PFSK-1 (cell line): ENCODE measurements at regions not wholly inside any gene's neighbourhood (a gene's known extent, or its start where the extent isn't known, plus 50 kb on each side); places are given as distances from the start of the nearest gene placed in this dataset.

Experiments used
- FOXP2 ChIP-seq: optimal IDR thresholded peaks from 2 replicates; pipeline ENCODE3; 2011; ENCODE audit warnings: borderline replicate concordance, control low read depth, inconsistent platforms; ENCODE audit not compliant: insufficient read depth; ENCODE audit errors: extremely low read length, extremely low read depth
- POLR2AphosphoS5 ChIP-seq: IDR thresholded peaks from 2 replicates; pipeline ENCODE4 v1.6.1; 2012; ENCODE audit warnings: low read depth, mild to moderate bottlenecking, control low read depth, low read length, moderate library complexity
- SIN3A ChIP-seq: IDR thresholded peaks from 2 replicates; pipeline ENCODE4 v1.6.1; 2012; ENCODE audit warnings: mild to moderate bottlenecking, low read length, moderate library complexity, borderline replicate concordance; ENCODE audit not compliant: insufficient read depth
- TAF1 ChIP-seq: IDR thresholded peaks from 2 replicates; pipeline ENCODE4 v1.6.1; 2012; ENCODE audit warnings: low read length, control low read depth, borderline replicate concordance; ENCODE audit not compliant: insufficient read depth
- TF ChIP-seq, protein P1 (sequence below), 2 experiments: IDR thresholded peaks; 2 replicates each; pipeline versions ENCODE4 v1.6.1 to v1.8.0; 2011 to 2012; ENCODE audit warnings: low read depth in 2 of 2, low read length in 2 of 2, control low read depth in 1 of 2, inconsistent platforms in 1 of 2, mild to moderate bottlenecking in 1 of 2, moderate library complexity in 1 of 2; ENCODE audit not compliant: insufficient read depth in 1 of 2

DNA sequence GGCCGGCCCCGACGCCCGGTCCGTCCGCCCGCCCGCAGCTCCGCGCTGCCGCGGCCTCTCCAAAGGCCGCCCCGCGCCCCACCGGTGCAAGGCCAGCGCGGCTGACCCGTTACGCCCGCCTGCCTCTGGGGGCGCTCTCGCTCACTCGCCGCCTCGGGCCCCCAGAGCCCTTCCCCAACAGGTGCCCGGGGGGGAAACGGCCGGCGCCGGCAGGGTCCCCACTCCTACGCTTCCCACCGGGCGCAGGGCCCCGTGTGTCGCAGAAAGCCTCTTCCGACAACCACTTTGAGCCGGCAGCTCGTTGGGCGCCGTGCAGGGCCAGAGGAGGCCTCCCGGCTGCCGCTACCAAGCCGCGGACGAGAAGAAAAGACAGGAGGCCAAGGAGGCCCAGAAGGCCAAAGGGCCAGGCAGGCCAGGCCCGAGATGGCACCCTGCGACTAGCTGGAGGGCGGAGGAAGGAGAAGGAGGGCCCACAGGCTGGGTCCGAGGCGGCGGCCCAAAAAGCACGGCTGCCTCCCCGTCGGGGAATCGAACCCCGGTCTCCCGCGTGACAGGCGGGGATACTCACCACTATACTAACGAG is 64.9 kb upstream of the FCGR2A start:
- TF ChIP-seq POLR2AphosphoS5 (no peak), FOXP2 (no peak), SIN3A (no peak), TAF1 (no peak)
- TF ChIP-seq, protein P1, sequence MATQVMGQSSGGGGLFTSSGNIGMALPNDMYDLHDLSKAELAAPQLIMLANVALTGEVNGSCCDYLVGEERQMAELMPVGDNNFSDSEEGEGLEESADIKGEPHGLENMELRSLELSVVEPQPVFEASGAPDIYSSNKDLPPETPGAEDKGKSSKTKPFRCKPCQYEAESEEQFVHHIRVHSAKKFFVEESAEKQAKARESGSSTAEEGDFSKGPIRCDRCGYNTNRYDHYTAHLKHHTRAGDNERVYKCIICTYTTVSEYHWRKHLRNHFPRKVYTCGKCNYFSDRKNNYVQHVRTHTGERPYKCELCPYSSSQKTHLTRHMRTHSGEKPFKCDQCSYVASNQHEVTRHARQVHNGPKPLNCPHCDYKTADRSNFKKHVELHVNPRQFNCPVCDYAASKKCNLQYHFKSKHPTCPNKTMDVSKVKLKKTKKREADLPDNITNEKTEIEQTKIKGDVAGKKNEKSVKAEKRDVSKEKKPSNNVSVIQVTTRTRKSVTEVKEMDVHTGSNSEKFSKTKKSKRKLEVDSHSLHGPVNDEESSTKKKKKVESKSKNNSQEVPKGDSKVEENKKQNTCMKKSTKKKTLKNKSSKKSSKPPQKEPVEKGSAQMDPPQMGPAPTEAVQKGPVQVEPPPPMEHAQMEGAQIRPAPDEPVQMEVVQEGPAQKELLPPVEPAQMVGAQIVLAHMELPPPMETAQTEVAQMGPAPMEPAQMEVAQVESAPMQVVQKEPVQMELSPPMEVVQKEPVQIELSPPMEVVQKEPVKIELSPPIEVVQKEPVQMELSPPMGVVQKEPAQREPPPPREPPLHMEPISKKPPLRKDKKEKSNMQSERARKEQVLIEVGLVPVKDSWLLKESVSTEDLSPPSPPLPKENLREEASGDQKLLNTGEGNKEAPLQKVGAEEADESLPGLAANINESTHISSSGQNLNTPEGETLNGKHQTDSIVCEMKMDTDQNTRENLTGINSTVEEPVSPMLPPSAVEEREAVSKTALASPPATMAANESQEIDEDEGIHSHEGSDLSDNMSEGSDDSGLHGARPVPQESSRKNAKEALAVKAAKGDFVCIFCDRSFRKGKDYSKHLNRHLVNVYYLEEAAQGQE (IDR thresholded peaks at IDR 0.05; ENCODE audit: insufficient read depth in 1 of 2, low read depth in 2 of 2, low read length in 2 of 2) = no peak

DNA sequence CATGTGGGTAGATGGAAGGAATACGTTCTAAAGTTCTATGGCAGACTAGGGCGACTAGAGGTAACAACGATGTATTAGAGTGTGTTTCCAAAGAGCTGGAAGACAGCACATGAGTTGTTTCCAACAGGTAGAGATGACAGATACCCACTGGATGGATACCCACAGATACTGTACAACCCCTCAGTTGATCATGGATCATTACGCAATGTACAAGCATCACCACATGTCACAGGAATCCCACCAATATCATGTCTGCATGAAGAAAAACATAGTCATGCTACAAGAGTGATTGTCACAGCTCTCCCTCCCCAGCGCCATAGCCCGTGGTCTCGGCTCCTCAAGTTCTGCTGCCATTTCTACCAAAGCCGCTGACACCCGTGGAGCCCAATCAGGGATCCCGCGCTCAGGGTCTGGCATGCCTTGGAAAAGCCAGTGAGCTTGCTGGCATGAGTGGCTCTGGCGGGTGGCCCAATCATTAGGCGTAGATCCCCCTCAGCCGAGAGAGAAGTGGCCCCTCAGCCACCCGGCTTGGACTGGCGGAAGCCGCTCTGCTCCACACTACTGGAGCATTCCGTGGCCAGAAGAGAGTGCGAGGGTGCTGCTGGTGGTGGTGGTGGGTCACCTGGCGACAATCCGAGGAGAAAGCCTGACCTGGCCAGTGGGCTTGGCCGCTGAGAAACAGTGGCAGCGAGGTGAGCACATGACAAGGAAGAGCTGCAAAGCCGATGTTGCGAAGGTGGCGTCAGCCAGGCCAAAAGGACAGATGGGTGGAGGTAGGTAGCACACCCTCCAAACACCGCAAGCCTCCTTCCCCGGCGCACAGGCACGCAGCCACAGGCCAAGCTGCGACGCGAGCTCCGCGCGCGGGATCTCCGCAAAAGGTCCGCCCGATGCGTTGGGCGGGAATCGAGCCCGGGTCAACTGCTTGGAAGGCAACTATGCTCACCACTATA is 65.7 kb upstream of the FCGR2A start:
- TF ChIP-seq TAF1 (no peak), SIN3A (no peak), POLR2AphosphoS5 (no peak)

DNA sequence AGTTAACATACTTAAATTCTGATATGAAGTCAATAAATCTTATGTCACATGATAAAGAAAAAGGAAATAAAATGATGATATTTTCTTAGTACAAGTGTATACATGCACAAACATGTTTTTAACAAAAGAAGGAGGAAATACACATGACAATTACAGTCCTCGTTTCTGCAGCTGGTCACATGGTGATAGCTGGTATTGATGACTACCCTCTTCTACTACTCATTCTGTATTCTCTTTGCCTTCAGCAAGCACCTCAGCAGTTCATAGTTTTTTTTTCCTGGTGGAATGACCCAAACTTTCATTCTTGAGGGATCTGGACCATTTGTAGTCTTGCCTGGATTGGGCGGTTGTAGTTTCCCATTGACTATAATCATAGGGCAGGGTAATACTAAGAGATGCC is 64.4 kb upstream of the CFAP126 start:
- TF ChIP-seq, protein P1 (IDR thresholded peaks at IDR 0.05; ENCODE audit: insufficient read depth in 1 of 2, low read depth in 2 of 2, low read length in 2 of 2) = no peak
- no peak for TF ChIP-seq POLR2AphosphoS5
- TF ChIP-seq SIN3A = no peak
- TF ChIP-seq FOXP2 = no peak
- no peak for TF ChIP-seq TAF1

DNA sequence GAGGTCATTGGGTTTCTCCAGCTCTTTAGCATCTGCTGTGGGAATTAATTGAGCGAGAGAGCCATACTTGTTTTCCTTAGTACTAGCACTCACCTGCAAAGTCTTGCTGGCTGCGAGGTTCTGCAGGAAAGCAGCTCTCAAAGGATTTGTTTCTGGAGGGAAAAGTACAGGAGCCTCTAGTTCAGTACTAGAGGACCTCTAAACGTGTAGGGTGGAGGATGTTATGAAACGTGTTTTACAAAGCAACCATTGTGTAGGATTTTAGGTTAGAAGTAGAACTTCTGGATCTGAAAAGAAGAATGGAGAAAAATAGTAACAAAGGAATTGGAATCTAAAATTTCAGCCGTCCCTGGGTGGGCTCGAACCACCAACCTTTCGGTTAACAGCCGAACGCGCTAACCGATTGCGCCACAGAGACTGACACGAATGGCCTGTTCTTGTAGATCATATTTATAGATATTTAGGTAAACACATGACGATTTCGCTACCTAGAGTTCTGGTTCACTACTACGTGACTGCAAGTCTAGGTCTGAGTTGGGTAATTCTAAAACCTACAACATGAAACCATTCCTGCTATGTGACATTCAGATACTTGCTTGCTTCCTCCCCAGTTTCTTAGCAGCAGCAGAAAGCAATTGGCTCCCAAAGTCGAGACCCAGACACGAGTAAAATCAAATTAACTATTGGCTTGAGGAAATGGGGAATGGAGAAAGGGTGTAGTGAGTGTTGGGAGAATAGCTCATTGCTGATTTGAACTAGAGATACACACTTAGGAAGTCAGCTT is 60.2 kb upstream of the CFAP126 start:
- TF ChIP-seq, protein P1 (IDR thresholded peaks at IDR 0.05; ENCODE audit: insufficient read depth in 1 of 2, low read depth in 2 of 2, low read length in 2 of 2) = 0 out of 4 replicates have a peak, but pooled peaks of 1 of the 2 experiments have one; percentile 20
- TF ChIP-seq SIN3A (no peak), POLR2AphosphoS5 (no peak), FOXP2 (no peak), TAF1 (no peak)

DNA sequence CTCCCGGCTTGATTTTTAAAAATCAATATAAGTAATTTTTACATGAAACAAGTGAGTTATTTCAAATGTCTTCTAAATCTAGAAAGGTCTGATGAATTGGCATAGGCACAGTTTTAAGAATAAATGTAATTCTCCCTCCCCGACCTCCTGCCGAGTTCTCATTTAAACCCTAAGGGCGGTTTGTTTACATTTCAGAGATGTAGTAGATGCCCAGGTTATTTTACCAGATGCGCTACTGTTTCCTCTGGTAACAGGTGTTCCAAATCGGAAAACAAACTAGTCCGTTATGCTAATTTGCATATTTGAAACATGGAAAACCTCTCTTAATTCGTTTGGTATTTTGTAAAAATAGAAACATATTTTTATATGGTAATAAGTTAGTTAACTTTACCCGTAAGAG is 53.8 kb upstream of the CFAP126 start:
- TF ChIP-seq FOXP2 = no peak
- TF ChIP-seq TAF1 = no peak
- TF ChIP-seq SIN3A = no peak
- TF ChIP-seq POLR2AphosphoS5 = no peak
- TF ChIP-seq, protein P1 (IDR thresholded peaks at IDR 0.05; ENCODE audit: insufficient read depth in 1 of 2, low read depth in 2 of 2, low read length in 2 of 2) = no peak
